HG03139 (cell line): ENCODE measurements at regions not wholly inside any gene's neighbourhood (a gene's known extent, or its start where the extent isn't known, plus 50 kb on each side); places are given as distances from the start of the nearest gene placed in this dataset.

Experiments used
- ATAC-seq: cut with Tn5 transposase; IDR thresholded peaks from one replicate; pipeline ENCODE4 v1.9.1; 2021; ENCODE audit not compliant: unreplicated experiment

DNA sequence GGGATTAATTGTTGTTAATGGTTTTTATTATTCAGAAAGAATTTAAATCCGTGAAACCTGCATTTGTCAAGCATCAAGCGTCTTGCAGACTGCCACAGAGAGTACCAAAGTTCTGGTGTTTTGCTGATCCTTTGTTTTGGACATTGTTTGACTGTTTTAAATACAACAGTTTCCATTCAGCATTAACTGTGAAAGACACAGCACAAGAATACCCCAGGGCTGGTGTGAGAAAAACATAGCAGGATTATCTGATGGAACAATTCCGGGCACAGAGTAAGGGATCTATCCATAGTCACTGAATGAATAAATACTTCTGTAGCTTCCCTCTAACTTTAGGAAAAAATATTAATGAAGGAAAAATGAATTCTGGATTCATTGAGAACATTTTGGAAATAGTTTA, 202.3 kb downstream of the LTN1 start:
- ATAC-seq: no peak

DNA sequence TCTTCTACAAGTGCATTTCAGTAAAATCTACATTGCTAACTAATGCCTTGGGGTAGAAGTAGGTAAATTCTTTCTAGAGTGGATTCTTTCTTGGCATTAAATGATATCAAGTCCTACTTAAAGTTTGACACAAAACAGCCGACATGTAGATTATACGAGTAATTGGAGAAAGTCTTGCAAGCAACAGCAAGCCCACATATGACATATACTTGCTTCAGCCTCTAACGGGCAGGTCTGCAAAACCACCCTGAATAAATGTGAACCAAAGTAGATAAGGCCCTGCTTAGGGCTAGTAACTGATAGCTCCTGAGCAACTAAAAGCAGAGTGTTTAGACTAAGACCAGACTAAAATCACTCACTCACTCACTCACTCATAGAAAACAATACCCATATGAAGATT, 203.2 kb downstream of the LTN1 start:
- no peak for ATAC-seq

DNA sequence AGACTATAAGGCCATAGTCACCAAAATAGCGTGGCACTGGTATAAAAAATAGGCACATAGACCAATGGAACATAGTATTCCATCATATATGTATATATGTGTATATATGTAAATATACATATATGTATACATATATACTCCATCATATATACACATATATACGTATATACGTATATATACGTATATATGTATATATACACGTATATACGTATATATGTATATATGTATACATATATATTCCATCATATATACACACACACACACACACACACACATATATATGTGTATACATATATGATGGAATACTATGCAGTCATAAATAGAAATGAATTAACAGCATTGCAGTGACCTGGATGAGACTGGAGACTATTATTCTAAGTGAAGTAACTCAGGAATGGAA, 204.6 kb downstream of the LTN1 start:
- ATAC-seq: no peak

DNA sequence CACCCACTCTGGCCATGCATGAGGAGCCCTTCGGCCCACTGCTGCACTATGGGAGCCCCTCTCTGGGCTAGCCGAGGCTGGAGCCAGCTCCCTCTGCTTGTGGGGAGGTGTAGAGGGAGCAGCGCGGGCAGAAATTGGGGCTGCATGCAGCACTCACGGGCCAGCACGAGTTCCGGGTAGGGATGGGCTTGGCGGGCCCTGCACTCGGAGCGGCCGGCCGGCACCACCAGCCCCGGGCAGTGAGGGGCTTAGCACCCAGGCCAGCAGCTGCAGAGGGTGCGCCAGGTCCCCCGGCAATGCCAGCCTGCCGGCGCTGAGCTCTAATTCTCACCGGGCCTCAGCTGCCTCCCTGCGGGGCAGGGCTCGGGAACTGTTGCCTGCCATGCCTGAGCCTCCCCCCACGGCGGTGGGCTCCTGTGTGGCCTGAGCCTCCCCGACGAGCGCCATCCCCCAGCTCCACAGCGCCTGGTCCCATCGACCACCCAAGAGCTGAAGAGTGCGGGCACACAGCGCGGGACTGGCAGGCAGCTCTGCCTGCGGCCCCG, 209.0 kb downstream of the LTN1 start:
- no peak for ATAC-seq

DNA sequence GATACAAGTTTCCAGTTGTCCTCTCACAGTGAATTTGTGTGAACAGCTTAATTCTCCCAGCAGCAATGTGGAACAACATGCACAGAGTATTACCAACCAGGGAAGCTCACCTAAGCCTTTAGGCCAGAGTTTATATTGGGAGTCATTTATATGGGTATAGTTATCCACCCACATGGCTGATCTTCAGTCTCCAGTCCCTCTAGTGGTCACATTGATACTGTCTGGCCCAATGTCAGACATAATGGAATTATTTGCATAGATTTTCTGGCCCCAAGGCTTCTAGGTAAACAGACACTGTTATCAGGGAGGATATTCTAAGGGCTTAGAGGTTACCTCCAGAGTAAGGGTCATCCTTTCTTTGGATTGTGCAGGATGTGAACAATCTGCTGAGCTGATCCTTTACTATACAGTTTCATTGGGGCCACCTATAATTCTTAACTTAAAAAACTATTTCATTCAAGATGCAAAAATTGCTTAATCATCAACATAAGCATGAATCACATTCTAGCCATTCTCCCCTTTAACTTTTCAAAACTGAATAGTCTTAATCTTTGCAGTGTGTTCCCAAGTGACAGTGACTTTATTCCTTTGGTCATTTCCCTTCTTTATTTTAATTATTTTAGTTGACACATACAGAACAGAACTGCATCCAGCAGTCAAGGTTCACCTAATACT, 210.9 kb downstream of the LTN1 start:
- ATAC-seq: no peak

DNA sequence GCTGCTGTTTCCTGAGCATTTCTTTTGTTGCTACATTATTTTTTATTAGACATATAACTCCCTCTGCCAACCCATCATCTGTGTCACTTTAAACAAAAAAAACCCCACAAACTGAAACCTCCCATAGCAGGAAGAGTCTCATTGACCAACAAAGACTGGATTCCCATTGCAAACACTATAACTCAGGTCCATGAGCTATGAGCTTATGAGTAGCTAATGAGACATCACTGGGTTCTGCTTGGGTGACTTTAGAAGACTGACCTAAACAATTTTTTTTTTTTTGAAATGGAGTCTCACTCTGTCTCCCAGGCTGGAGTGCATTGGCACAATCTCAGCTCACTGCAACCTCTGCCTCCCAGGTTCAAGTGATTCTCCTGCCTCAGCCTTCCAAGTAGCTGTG, 212.8 kb downstream of the LTN1 start:
- no peak for ATAC-seq

DNA sequence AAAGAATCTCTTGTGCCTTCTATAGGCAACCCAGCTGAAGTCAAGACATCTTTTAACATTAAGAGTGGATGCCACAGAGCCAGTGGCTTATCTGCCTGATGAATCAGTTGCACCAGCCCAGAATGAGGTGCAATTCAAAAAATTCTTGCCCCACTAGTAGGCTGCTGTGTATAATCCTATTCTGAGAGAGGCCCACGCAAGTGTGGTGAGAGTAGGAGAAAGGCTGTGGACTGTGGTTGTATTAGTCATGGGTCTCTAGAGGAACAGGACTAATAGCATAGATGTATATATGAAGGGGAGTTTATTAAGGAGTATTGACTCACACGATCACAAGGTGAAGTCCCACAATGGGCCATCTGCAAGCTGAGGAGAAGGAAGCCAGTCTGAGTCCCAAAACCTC, 216.4 kb downstream of the LTN1 start:
- ATAC-seq: no peak

DNA sequence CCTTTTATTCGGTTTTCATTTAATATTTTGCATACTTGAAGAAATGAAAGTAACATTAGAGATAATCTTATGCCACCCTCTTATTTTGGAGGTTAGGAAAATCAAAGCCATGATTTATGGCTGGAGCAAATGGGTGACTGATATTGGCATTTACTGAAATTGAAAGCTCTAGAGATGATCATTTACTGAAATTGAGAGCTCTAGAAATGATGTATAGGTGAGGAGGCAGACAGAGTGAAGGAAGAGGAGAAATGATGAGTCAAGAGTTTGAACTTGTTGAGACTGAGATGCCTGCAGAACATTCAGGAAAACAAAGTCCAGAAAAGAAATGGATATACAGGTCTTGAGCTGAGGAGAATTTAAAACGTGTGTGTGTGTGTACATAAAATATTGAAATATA, 217.6 kb downstream of the LTN1 start:
- no peak for ATAC-seq

DNA sequence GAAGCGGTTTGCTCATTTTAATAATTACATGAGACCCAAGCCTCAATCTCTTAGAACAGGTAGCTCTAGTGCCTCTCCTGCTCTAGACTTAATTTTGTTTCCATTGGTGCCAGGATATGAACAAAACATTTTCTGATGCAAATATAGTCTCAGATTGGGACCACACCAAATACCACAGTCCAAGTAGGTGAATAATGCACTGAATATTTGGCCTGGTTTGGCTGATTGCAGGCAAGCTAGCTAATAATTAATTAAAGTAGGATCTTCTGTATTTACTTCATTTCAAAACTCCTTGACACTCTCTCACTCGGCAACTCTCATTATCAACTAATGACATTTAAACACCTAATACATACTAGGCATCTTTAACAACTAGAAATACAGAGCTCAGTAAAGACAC, 219.6 kb downstream of the LTN1 start:
- no peak for ATAC-seq

DNA sequence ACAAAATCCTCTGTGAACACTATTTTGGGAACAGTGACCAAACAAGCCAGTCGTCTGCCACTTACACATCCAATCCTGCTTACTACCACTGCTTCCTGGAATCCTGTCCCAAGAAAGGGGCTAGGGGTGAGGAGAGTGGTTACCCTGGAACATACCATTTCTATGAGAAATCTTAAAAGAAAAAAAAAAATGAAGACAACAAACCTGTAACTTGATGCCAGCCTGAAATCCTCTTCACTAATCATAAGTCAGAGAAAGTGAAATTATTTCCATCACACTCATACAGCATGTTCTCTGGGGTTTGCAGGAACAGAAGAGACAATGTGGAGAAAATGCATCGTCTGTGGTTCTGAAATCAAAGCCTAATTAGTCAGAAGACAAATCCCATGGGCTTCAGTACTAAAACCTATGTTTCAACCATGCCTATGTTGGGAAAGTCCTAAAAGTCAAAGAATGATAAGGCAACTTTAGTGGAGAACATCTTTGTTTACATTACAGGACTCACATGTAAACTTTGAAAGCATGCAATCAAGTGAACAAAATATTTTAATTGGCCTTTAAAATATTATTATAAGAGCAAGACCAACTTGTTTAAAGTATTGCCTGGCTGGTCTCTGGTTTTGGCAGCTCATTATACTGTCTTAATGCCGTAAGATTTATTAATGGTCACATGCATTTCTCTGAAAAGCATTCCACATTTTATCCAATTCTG, 220.7 kb downstream of the LTN1 start:
- ATAC-seq: no peak

DNA sequence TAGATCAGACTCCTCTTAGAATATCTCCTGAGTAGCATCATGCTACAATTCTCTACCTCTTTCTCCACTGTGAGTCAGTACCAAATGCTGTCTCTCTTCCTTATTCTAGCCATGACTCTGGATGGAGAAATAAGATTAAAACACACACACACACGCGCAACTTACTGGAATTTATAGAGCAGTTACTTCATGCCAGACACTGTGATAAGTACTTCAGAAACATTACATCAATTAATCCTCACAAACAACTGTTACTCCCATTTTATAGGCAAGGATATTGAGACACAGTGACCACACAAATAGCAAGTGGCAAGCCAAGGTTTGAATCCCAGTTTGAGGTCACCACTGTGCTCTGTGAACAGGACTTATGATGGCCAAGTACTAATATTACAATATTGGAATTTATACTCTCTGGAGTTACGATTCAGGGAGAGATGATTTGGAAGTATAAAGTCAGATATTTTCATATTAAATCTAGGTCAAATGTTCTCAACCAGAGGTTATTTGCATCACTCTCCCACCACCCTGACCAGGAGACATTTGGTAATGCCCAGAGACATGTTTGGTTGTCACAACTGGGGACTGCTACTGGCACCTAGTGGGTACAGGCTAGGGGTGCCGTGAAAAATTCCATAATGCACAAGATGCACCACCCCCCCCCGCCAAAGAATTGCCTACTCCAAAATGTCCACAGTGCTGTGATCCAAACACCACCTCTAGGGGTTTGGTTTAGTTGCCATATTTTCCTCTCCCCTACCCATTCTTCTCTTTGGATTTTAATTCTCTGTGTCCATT, 221.6 kb downstream of the LTN1 start:
- no peak for ATAC-seq

DNA sequence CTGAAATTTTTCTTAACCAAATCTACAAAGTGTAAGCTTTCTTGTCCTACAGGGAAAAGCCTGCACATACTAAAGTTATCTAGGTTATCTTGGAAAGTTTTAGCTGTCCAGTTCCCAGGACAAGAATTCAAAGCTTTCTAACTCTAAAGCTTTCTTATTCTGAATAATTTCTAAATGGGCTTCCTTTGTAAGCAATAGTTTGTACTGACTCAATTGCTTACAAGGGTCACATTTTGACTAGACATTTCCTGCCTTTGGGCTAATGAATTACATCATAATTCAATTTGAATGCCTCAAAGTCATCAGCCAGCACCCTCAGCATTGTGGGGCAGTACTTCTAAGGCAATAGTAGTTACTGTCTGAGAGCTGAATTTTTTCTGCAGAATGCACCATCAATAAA, 223.0 kb downstream of the LTN1 start:
- ATAC-seq: no peak

DNA sequence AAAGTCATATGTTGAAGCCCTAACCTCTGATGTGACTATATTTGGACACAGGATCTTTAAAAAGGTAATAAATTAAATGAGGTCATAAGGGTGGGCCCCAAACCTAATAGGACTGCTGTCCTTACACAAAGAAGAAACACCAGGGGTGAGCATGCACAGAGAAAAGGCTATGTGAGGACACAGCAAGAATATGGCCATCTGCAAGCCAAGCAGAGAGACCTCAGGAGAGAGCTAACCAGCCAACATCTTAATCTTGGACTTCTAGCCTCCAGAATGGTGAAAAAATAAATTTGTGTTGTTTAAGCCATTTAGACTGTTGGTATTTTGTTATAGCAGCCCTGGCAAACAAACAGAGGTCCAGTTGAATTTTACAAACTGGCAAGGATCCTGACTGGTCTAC, 223.9 kb downstream of the LTN1 start:
- no peak for ATAC-seq

DNA sequence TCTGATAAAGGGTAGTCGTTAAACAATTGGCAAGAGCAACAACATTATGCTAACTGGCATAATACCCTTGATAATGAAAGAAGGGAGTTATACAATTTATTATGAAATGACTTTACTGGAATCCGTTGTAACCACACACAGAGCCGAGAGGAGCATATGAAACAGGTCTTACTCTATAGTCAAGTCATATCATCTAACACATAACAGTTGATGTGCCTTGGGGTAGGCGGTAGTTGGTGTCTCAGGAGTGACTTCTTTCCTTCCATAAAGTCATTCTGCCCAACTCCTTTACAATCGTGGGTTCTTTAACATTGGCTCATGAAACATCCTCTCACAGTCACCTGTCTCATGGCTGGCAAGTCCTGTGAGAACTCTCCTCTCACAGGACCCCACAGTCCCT, 225.2 kb downstream of the LTN1 start:
- no peak for ATAC-seq

DNA sequence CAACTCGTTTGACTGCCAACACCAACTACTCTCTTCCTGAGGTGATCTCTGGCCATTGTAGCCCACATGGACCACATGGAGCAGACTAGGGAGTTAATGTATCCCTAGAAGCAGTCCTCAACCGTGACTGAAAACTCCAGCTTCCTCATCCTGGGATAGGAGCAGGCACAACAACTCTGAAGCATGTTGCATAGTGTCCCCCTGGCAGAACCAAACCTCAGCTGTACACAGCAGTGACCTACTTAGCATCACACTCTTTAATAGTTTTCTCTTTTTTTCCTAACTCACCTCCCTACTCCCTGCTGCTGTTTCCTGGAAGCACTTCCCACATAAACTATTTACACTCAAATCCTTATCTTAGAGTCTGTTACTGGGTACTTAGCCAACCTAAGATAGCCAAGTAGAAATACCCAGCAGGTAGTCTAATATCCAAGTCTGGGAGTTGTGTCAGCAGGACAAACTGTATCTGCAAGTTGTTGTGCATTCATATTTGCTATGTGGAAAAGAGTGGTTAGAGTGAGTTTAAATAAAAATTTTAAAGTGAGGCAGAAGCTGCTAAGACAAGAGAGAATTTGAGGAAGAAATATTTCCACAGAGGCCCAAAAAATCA, 228.8 kb downstream of the LTN1 start:
- no peak for ATAC-seq

DNA sequence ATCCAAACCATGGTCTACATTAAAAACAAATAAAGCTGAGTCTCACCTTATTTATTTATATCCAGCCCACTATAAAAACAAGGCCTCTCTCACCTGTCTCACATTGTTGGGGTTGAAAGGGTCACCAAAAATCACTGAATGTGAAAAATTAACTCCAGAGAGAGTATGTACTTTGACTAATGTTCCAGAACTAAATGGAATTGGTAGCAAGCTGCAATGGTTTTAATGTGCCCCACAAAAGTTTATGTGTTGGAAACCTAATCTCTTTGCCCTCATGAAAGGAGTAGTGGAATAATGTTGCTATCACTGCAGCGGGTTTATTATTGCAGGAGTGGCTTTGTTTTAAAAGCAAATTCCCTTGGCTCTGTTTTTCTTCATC, 230.3 kb downstream of the LTN1 start:
- no peak for ATAC-seq

DNA sequence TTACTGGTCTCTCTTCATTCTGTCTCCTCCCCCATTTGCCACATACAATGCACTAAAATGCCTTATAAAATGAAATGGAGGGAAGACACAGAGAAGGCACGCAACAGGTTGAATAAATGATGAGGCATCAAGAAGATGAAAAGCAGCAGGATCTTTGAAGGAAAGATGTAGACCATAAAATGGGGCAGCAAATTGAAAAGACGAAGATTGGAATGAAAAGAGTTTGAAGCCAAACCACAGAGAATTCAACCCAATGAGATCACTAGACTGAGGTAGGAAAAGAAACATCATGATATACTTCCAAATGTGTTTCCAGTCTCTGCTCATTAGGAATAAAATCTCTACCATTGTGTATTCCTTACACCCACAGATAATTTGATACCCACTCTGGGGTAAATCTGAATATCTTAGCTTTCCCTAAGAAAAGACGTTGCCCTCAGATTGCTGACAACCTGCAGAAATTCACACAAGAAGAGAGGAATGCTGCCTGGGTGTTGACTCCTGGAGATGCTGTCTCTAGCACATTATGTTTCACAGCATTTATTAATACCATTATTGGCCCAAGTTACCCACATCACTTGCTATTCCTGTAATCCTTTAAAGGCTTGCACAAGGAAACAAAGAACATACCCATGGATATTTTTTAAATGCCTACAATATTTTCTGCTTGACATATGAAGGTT, 230.9 kb downstream of the LTN1 start:
- no peak for ATAC-seq

DNA sequence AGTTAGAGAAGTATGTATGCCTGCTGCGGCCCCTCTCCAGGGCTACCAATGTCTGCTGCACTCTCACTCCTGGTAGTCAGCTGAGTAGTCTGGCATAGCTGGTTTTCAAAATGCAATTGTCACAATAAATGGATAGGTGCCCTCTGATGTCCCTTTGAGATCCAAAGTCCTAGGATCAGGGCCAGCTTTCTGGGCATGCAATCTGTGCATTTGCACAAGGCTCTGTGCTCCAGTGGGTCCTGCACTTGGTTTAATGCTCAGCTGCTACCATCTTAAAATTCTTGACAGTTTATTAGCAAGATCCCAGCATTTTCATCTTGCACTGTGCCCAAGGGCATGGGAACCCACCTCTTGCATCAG, 233.8 kb downstream of the LTN1 start:
- no peak for ATAC-seq

DNA sequence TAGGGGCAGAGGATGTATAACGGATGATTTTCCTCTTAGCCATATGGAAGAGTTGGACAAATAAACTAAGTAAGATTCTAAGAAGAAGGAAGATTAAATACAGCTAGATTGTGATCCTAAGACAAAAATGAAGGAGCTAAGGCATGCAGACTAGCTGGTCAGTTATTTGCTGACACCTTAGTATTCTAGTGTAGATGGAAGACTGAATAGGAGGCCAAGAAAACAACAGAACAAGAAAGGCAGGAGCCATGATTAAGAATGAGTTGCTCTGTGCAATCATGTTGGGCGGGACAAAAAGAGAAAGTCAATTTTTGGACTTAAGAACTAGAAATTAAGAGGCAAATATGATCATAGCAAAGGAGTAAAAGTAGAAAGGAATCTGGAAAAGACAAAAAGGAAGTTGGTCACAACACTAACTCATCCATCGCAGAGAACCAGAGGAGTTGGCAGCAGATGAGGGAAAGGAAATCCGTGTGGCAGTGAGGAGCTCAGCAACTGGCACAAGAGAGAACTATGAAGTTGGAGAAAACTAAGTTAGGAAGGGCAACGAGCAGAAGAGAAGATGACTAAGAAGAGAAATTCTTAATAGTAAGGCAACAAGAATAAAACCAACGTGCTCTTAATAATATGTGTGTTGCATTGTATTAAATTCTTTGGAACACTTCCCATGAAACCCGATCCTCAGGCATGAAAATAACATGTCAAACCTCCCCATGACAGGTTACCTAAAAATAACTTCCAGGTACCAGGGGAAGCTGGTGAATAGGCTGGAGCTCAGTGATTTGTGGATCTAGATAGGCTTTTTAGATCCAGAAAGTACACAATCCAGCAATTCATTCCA, 234.4 kb downstream of the LTN1 start:
- no peak for ATAC-seq

DNA sequence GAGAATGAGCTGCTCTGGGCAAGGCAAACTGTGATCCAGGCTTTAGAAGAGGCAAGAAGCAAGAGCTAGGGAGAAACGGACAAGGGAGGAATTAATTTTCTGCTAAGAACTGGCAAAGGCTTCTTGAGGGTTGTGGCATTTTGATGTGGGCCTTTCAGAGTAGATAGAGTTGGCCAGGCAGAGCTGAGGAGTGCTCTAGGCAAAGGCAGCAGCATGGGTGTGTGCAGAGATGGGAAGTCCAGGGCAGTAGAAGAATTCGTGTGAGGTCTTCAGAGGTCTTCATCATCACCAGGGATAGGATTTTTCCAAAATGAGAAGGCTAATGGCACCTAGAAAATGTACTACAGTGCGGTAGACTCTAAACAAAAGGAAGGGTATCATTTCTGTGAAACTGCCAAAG, 237.8 kb downstream of the LTN1 start:
- ATAC-seq: no peak
